ENCODE measurements at regions not wholly inside any gene's neighbourhood (a gene's known extent, or its start where the extent isn't known, plus 50 kb on each side); places are given as distances from the start of the nearest gene placed in this dataset.

DNA sequence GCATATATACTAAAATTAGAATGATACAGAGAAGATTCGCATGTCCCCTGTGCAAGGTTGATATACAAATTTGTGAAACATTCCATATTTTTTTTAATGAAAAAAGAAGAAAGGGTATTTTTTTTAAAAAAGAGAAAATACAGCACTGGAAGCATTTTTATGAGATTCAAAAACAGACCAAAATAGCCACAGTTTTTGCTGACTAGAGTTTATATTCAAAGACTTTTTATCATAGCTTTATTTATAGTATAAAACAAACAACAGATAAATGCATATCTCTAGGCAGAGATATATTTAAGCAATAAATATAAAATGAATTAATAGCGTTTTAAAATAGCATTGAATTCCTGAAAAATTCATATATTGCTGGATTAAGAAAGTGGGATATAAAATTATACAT lies 436.5 kb upstream of the ACVR2A start:
- no peak overlapping the region for H3K4me3 ChIP-seq (ENCODE audit: control insufficient read depth, low read depth, low read length)
- no peak for DNase-seq (ENCODE audit: low read depth)
- TF ChIP-seq, protein P1, sequence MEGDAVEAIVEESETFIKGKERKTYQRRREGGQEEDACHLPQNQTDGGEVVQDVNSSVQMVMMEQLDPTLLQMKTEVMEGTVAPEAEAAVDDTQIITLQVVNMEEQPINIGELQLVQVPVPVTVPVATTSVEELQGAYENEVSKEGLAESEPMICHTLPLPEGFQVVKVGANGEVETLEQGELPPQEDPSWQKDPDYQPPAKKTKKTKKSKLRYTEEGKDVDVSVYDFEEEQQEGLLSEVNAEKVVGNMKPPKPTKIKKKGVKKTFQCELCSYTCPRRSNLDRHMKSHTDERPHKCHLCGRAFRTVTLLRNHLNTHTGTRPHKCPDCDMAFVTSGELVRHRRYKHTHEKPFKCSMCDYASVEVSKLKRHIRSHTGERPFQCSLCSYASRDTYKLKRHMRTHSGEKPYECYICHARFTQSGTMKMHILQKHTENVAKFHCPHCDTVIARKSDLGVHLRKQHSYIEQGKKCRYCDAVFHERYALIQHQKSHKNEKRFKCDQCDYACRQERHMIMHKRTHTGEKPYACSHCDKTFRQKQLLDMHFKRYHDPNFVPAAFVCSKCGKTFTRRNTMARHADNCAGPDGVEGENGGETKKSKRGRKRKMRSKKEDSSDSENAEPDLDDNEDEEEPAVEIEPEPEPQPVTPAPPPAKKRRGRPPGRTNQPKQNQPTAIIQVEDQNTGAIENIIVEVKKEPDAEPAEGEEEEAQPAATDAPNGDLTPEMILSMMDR (IDR thresholded peaks at IDR 0.05; ENCODE audit: control insufficient read depth, insufficient read depth, low read depth, low read length, missing control alignments): no peak

DNA sequence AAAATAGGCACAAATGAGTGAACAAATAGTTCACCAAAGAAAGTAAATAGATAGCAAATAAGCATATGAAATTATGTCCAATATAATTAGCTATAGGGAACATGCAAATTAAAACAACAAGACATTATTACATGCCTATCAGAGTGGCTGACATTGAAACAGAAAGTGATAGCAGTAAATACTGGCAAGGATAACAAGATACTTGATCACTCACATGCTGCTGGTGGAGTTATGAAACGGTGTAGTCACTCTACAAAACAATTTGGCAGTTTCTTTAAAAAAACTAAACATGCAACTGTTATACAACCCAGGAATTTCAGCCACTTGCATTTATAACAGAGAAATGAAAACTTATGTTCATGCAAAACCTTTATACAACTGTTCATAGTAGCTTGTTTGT lies 439.2 kb upstream of the ACVR2A start:
- TF ChIP-seq, protein P1 (IDR thresholded peaks at IDR 0.05; ENCODE audit: control insufficient read depth, insufficient read depth, low read depth, low read length, missing control alignments): no peak
- no peak overlapping the region for H3K4me3 ChIP-seq (ENCODE audit: control insufficient read depth, low read depth, low read length)
- no peak for DNase-seq (ENCODE audit: low read depth)

DNA sequence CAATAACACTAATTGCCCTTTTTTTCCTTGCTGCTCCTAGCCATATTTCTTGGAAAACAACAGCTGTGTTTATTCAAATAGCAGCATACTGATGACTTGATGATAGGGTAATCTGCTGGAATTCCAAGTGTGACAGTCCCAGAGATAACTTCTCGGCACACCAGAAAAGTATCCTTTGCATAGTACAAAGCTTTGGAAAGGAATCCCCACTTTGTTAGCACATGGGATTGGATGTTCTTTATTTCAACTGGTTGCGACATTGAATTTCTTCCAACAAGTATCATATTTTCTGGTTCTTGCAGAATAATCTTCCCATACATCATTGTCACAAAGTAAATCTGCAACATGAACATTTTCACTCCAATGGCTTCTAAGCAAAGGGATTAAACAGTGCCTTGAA lies 445.8 kb upstream of the ACVR2A start:
- no peak overlapping the region for H3K4me3 ChIP-seq (ENCODE audit: control insufficient read depth, low read depth, low read length)
- no peak for DNase-seq (ENCODE audit: low read depth)
- TF ChIP-seq, protein P1 (IDR thresholded peaks at IDR 0.05; ENCODE audit: control insufficient read depth, insufficient read depth, low read depth, low read length, missing control alignments): no peak

DNA sequence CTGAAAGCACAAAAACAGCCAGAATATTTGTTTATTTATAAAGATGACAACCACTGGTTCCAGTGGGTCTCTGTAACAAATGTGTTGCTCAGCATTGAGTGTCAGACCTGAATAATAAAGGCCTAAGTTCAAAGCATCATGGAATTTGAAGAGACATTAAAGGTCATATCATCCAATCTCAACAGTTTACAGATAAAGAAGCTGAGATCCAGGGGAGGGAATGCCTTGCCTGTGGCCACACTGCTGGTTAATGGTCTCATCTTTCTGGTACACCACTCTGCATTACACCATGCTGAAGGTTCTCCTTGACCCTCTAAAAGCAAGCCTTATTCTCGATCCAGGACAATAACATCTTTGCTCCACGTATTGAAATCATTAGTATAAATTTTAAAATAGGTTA lies 446.5 kb upstream of the ACVR2A start:
- TF ChIP-seq, protein P1 (IDR thresholded peaks at IDR 0.05; ENCODE audit: control insufficient read depth, insufficient read depth, low read depth, low read length, missing control alignments): no peak
- no peak for DNase-seq (ENCODE audit: low read depth)
- no peak overlapping the region for H3K4me3 ChIP-seq (ENCODE audit: control insufficient read depth, low read depth, low read length)

DNA sequence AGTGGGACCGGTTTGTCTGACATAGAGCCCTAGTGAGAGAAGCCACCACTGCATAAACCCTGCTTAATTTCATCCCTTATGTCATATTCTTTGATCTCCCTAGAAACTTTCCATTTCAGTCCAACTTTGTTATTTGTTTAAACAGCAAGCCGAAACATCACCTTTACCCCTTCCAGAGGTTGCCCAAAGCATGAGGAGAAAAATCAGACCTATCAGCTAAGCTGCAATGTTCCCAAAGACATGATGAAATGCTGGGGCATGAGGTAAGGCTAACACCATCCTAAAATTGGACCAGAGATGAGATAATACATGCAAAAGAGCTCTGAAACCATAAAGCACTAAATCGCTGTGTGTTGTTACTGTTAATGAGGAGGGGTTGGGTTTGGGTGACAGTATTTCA lies 447.9 kb upstream of the ACVR2A start:
- TF ChIP-seq, protein P1 (IDR thresholded peaks at IDR 0.05; ENCODE audit: control insufficient read depth, insufficient read depth, low read depth, low read length, missing control alignments): no peak
- no peak for DNase-seq (ENCODE audit: low read depth)

DNA sequence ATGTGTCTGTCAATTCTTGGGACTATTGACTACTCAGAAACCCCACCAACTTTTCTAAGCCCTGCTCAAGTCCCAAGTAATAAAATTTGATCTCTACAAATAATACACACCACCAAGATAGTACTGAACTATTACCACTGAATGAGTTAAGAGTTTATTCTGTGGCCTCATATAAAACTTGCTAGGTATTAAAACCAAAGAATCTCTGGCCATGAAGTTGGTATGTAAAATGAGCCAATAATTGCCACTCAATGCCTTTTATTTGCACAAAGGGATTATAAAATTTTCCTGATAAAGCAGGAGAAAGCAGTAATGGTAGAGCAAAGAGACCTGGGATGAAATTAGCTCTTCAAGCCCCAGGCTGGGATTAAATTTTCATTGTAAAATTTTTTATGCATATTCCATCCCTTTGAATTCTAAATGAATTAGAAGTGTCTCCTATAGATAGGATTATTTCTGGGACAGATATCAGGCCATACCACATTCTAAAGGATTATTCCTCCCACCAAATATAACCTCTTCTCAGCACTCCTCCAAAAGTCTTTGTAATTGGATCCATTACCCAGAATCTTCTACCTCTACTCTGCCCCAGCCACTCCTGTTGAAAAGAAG lies 450.5 kb upstream of the ACVR2A start:
- H3K4me3 ChIP-seq (ENCODE audit: control insufficient read depth, low read depth, low read length): no peak overlapping the region
- no peak for DNase-seq (ENCODE audit: low read depth)
- TF ChIP-seq, protein P1 (IDR thresholded peaks at IDR 0.05; ENCODE audit: control insufficient read depth, insufficient read depth, low read depth, low read length, missing control alignments): no peak

More for the DNA sequence above, 447.9 kb upstream of the ACVR2A start:
- H3K4me3 ChIP-seq (ENCODE audit: control insufficient read depth, low read depth, low read length): no peak overlapping the region

DNA sequence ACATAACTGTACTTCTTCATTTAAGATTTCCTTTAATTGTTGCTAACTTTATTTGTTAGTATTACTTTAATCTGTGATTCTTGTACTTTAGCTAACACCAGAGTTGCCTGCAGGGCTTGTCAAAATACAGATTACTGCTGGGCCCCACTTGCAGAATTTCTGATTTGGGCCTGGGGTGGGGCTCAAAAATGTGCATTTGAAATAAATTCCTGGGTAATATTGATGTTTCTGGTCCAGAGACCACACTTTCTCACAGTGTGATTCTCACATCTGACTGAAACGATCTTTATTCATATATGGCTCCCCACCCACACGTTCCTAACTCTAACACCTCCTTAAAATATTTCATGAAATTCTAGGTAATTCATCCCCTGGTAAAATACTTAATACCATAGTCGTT lies 452.6 kb upstream of the ACVR2A start:
- TF ChIP-seq, protein P1 (IDR thresholded peaks at IDR 0.05; ENCODE audit: control insufficient read depth, insufficient read depth, low read depth, low read length, missing control alignments): no peak
- DNase-seq (ENCODE audit: low read depth): no peak
- H3K4me3 ChIP-seq (ENCODE audit: control insufficient read depth, low read depth, low read length): no peak overlapping the region
